ENCODE measurements at regions not wholly inside any gene's neighbourhood (a gene's known extent, or its start where the extent isn't known, plus 50 kb on each side); places are given as distances from the start of the nearest gene placed in this dataset.

DNA sequence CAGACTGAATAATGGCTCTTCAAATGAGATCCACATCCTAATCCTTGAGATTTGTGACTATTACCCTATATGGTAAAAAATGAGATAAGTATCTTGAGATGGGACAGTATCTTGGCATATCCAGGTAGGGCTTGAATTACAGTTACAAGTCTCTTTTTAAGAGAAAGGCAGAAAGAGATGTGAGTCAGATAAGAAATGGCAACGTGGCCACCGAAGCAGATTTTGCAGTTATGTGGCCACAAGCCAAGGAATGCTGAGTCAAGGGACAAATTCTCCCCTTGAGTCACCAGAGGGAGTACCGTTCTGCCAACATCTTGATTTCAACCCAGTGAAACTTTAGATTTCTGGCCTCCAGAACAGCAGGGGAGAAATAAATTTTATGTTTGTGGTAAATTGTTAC, 1983.0 kb upstream of the C9orf72 start:
- POLR2A ChIA-PET, result no interaction called here

DNA sequence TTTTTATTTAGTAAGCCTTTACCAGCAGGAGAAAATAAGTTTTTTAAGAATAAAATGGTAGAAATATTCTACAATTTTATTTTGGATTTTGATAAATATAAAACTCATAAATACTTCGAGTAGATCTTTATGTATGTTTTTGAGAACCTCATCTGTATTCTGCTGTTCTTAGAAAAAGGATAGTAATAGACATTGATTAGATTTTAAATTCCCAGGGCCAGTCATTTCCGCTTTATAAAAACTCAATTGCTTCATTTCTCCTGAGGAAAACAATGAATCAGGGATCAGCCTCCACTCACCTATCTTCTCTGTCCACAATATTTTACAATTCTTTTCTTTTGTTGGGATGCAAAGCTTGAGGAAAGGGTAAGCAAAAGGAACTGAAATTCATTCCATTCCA, 1983.5 kb upstream of the C9orf72 start:
- Histone ChIP-seq H3K9me3 (replicated peaks; ENCODE audit: control insufficient read depth, insufficient read depth, low read depth, low read length) (no peaks in the 10 kb centered on the region), H3K4me3 (no peak overlapping the region), H3K79me2 (ENCODE audit: control insufficient read depth, insufficient read depth, low read length) (no peaks in the 10 kb centered on the region), H3K36me3 (ENCODE audit: control insufficient read depth, insufficient read depth, low read length) (no peaks in the 10 kb centered on the region), H3K4me2 (ENCODE audit: insufficient read depth, low read length) (no peak overlapping the region), H3K27me3 (ENCODE audit: control insufficient read depth in 2 of 2, insufficient read depth in 2 of 2, low read length in 2 of 2) (no peaks in the 10 kb centered on the region), H4K20me1 (replicated peaks; ENCODE audit: control insufficient read depth, insufficient read depth, low read length) (no peaks in the 10 kb centered on the region), H3K9ac (ENCODE audit: insufficient read depth in 1 of 2, low read depth in 2 of 2, low read length in 2 of 2) (no peak overlapping the region), H3K9me1 (ENCODE audit: control insufficient read depth, insufficient read depth, low read length) (no peaks in the 10 kb centered on the region), H3K4me1 (replicated peaks in 1 of 2; ENCODE audit: control insufficient read depth in 2 of 2, insufficient read depth in 2 of 2, low read length in 2 of 2) (no peaks in the 10 kb centered on the region), H3K27ac (ENCODE audit: extremely low read depth, low read depth, low read length) (no peak overlapping the region), H2AFZ (ENCODE audit: low read depth, low read length) (no peak overlapping the region)
- ChIA-PET CTCF (ENCODE audit: low intra/inter-chr PET ratio) (no interaction called here), POLR2A (no interaction called here)
- intact Hi-C loops (cut with micrococcal nuclease), result no loop called here
- ATAC-seq, result no peak
- no CpG with 5 or more reads among the region's 2 CpGs for WGBS (ENCODE audit: insufficient coverage, low coverage, missing lambda C conversion rate)
- in situ Hi-C loops (cut with MboI), result no loop called here
- no peak for TF ChIP-seq CBX1 (IDR thresholded peaks at IDR 0.05; ENCODE audit: low read depth)
- TF ChIP-seq, protein P1, sequence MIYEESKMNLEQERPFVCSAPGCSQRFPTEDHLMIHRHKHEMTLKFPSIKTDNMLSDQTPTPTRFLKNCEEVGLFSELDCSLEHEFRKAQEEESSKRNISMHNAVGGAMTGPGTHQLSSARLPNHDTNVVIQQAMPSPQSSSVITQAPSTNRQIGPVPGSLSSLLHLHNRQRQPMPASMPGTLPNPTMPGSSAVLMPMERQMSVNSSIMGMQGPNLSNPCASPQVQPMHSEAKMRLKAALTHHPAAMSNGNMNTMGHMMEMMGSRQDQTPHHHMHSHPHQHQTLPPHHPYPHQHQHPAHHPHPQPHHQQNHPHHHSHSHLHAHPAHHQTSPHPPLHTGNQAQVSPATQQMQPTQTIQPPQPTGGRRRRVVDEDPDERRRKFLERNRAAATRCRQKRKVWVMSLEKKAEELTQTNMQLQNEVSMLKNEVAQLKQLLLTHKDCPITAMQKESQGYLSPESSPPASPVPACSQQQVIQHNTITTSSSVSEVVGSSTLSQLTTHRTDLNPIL (CRISPR knock-in tag; IDR thresholded peaks at IDR 0.05), result no peak
- no peak for TF ChIP-seq ZNF263 (CRISPR knock-in tag; IDR thresholded peaks at IDR 0.05; ENCODE audit: borderline replicate concordance)
- TF ChIP-seq SRSF3 (IDR thresholded peaks at IDR 0.05; ENCODE audit: insufficient read depth, low read length), result no peak
- no peak for FAIRE-seq
- BruUV-seq (replicated peaks), result no TSS peak
- DNase-seq (ENCODE audit: extremely low read depth in 1 of 4, low spot score in 3 of 4), result no peak

More for the DNA sequence above, 1983.0 kb upstream of the C9orf72 start:
- Histone ChIP-seq H3K79me2 (ENCODE audit: control insufficient read depth, insufficient read depth, low read length) (no peaks in the 10 kb centered on the region), H3K27ac (ENCODE audit: extremely low read depth, low read depth, low read length) (no peak overlapping the region), H3K9me1 (ENCODE audit: control insufficient read depth, insufficient read depth, low read length) (no peaks in the 10 kb centered on the region), H3K4me2 (ENCODE audit: insufficient read depth, low read length) (no peak overlapping the region), H3K9me3 (replicated peaks; ENCODE audit: control insufficient read depth, insufficient read depth, low read depth, low read length) (no peaks in the 10 kb centered on the region), H3K36me3 (ENCODE audit: control insufficient read depth, insufficient read depth, low read length) (no peaks in the 10 kb centered on the region), H3K9ac (ENCODE audit: insufficient read depth in 1 of 2, low read depth in 2 of 2, low read length in 2 of 2) (no peak overlapping the region), H3K4me3 (no peak overlapping the region), H3K27me3 (ENCODE audit: control insufficient read depth in 2 of 2, insufficient read depth in 2 of 2, low read length in 2 of 2) (no peaks in the 10 kb centered on the region), H2AFZ (ENCODE audit: low read depth, low read length) (no peak overlapping the region), H3K4me1 (replicated peaks in 1 of 2; ENCODE audit: control insufficient read depth in 2 of 2, insufficient read depth in 2 of 2, low read length in 2 of 2) (no peaks in the 10 kb centered on the region), H4K20me1 (replicated peaks; ENCODE audit: control insufficient read depth, insufficient read depth, low read length) (no peaks in the 10 kb centered on the region)
- in situ Hi-C loops (cut with MboI), result no loop called here
- DNase-seq (ENCODE audit: extremely low read depth in 1 of 4, low spot score in 3 of 4) (no peak), ATAC-seq (no peak), FAIRE-seq (no peak)
- no CpG with 5 or more reads among the region's 3 CpGs for WGBS (ENCODE audit: insufficient coverage, low coverage, missing lambda C conversion rate)
- intact Hi-C loops (cut with micrococcal nuclease), result no loop called here
- CTCF ChIA-PET (ENCODE audit: low intra/inter-chr PET ratio), result no interaction called here
- TF ChIP-seq ZNF175 (CRISPR knock-in tag; IDR thresholded peaks at IDR 0.05; ENCODE audit: low read depth) (no peak), HNRNPLL (IDR thresholded peaks at IDR 0.05; ENCODE audit: low read depth, low read length, poor library complexity, severe bottlenecking) (no peak), SRSF9 (IDR thresholded peaks at IDR 0.05; ENCODE audit: borderline replicate concordance, low read depth, low read length) (no peak), ADNP (tag; IDR thresholded peaks at IDR 0.05) (no peak), RBM22 (IDR thresholded peaks at IDR 0.05; ENCODE audit: low read depth, low read length, poor library complexity, severe bottlenecking) (no peak)
- TF ChIP-seq, protein P2, sequence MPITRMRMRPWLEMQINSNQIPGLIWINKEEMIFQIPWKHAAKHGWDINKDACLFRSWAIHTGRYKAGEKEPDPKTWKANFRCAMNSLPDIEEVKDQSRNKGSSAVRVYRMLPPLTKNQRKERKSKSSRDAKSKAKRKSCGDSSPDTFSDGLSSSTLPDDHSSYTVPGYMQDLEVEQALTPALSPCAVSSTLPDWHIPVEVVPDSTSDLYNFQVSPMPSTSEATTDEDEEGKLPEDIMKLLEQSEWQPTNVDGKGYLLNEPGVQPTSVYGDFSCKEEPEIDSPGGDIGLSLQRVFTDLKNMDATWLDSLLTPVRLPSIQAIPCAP (CRISPR knock-in tag; IDR thresholded peaks at IDR 0.05; ENCODE audit: borderline replicate concordance), result no peak
- BruUV-seq (replicated peaks), result no TSS peak

Measured in K562 (cell line).